Gastroesophageal sphincter (tissue), 4 donors: ENCODE measurements at regions not wholly inside any gene's neighbourhood (a gene's known extent, or its start where the extent isn't known, plus 50 kb on each side); places are given as distances from the start of the nearest gene placed in this dataset.

ENCODE experiments used
- ATAC-seq: fragments of 150-250 bp; one replicate; pipeline ENCODE4 v1.9.1; 2016; ENCODE audit warnings: mild to moderate bottlenecking, moderate library complexity
- H3K27ac ChIP-seq, 4 donors: fragments of 200-600 bp; sonication (generic) in 3 of 4; 1 replicate in 3 of 4; 2 replicates in 1 of 4; pipeline ENCODE4 v1.5.1; 2016 to 2019
- H3K27me3 ChIP-seq: fragments of 200-600 bp; sonication (generic); one replicate; pipeline ENCODE4 v1.5.1; 2019
- H3K36me3 ChIP-seq, 2 donors: fragments of 200-600 bp; sonication (generic); one replicate each; pipeline ENCODE4 v1.5.1; 2019; ENCODE audit warnings: control low read depth in 1 of 2
- H3K4me1 ChIP-seq, 3 donors: fragments of 200-600 bp; sonication (generic); 1 replicate in 2 of 3; 2 replicates in 1 of 3; pipeline ENCODE4 v1.5.1; 2016 to 2019; ENCODE audit warnings: control low read depth in 2 of 3
- H3K4me3 ChIP-seq, 2 donors: fragments of 200-600 bp; sonication (generic); one replicate each; pipeline ENCODE4 v1.5.1; 2019; ENCODE audit warnings: mild to moderate bottlenecking in 1 of 2, moderate library complexity in 1 of 2
- H3K9me3 ChIP-seq, 3 donors: fragments of 200-600 bp; sonication (generic); one replicate each; pipeline ENCODE4 v1.5.1; 2017 to 2019; ENCODE audit warnings: control low read depth in 2 of 3
- EP300 ChIP-seq: sonication (generic); formaldehyde crosslinking; IDR thresholded peaks from one replicate; pipeline ENCODE4 v1.6.1; 2017; ENCODE audit warnings: antibody characterized with exemption, mild to moderate bottlenecking
- POLR2A ChIP-seq, 2 donors: fragments of 450-650 bp; IDR thresholded peaks; one replicate each; pipeline ENCODE4 v1.6.1; 2017; ENCODE audit warnings: antibody characterized with exemption in 2 of 2, mild to moderate bottlenecking in 2 of 2, moderate library complexity in 1 of 2
- POLR2AphosphoS5 ChIP-seq: sonication (generic); formaldehyde crosslinking; IDR thresholded peaks from one replicate; pipeline ENCODE4 v1.6.1; 2017; ENCODE audit warnings: antibody characterized with exemption
- WGBS, 2 donors: methylation state at CpG; one replicate each; pipeline ENCODE4 v1.1.5; 2018; ENCODE audit warnings: low coverage in 1 of 2; 5-methylcytosine and 5-hydroxymethylcytosine counted together
- TF ChIP-seq, protein P1 (sequence below), 4 experiments: fragments of 200-600 bp in 2 of 4; fragments of 450-650 bp in 2 of 4; sonication (generic) in 1 of 4; IDR thresholded peaks; one replicate each; pipeline ENCODE4 v1.5.1; 2017 to 2019; ENCODE audit warnings: antibody characterized with exemption in 4 of 4, mild to moderate bottlenecking in 2 of 4, moderate library complexity in 2 of 4

DNA sequence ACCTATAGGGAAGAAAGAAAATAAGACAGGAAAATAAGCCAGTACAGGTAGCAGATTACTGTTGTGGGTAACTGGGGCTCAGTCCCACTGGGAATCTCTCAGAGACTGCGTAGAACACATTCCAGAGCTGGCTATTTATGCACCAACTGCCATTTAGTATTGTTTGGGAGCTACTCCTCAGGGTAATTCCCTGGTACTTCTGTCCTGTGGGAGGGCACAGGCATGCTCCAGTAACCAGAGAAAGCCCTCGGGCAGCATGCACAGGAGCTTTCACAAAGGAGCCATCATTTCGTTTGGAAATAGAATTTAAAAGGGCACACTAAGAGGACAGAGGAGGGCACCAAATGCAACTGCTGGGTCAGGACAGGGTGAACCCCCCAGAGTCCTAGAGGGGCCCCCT lies 148.0 kb upstream of the LRFN2 start:
- Histone ChIP-seq H3K27me3 (peaks cover 33% of the 10 kb centered on the region), H3K27ac (no peak overlapping the region), H3K36me3 (no peaks in the 10 kb centered on the region), H3K4me1 (no peaks in the 10 kb centered on the region), H3K9me3 (no peaks in the 10 kb centered on the region), H3K4me3 (no peak overlapping the region)
- ATAC-seq, result no peak
- no peak for TF ChIP-seq EP300
- no peak for TF ChIP-seq POLR2AphosphoS5
- no peak for TF ChIP-seq POLR2A (IDR thresholded peaks at IDR 0.05)
- TF ChIP-seq, protein P1, sequence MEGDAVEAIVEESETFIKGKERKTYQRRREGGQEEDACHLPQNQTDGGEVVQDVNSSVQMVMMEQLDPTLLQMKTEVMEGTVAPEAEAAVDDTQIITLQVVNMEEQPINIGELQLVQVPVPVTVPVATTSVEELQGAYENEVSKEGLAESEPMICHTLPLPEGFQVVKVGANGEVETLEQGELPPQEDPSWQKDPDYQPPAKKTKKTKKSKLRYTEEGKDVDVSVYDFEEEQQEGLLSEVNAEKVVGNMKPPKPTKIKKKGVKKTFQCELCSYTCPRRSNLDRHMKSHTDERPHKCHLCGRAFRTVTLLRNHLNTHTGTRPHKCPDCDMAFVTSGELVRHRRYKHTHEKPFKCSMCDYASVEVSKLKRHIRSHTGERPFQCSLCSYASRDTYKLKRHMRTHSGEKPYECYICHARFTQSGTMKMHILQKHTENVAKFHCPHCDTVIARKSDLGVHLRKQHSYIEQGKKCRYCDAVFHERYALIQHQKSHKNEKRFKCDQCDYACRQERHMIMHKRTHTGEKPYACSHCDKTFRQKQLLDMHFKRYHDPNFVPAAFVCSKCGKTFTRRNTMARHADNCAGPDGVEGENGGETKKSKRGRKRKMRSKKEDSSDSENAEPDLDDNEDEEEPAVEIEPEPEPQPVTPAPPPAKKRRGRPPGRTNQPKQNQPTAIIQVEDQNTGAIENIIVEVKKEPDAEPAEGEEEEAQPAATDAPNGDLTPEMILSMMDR (IDR thresholded peaks at IDR 0.05), result no peak
- WGBS, 2 donors, result 31 to 83% methylated on average over 1 to 2 of the region's 3 CpGs

DNA sequence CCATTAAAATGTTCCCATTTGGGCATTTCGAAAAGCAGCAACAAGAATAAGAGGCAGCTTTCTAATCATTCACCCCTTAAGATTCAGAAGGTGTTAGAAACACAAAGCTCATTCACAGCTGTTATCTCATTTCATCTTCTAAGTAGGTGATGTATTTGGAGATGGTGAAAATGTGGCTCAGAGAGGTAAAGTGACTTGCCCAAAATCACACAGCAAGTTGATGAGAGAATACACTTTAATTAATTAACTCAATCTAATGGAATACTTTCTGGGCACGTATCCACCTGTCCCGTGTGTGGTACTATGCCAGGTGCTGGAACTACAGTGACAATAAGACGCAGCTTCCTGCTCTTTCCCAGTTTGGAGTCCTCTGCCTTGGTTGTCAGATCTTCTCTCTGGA lies 147.4 kb upstream of the LRFN2 start:
- H3K4me1 ChIP-seq, result no peaks in the 10 kb centered on the region
- no peaks in the 10 kb centered on the region for H3K36me3 ChIP-seq
- WGBS, 2 donors, result 81 to 88% methylated on average over 4 of the region's 4 CpGs
- H3K9me3 ChIP-seq, result no peaks in the 10 kb centered on the region
- H3K27me3 ChIP-seq, result peaks cover 31% of the 10 kb centered on the region
- ATAC-seq, result no peak
- TF ChIP-seq, protein P1 (IDR thresholded peaks at IDR 0.05), result no peak
- no peak for TF ChIP-seq EP300
- H3K4me3 ChIP-seq, result no peak overlapping the region
- H3K27ac ChIP-seq, result no peak overlapping the region

DNA sequence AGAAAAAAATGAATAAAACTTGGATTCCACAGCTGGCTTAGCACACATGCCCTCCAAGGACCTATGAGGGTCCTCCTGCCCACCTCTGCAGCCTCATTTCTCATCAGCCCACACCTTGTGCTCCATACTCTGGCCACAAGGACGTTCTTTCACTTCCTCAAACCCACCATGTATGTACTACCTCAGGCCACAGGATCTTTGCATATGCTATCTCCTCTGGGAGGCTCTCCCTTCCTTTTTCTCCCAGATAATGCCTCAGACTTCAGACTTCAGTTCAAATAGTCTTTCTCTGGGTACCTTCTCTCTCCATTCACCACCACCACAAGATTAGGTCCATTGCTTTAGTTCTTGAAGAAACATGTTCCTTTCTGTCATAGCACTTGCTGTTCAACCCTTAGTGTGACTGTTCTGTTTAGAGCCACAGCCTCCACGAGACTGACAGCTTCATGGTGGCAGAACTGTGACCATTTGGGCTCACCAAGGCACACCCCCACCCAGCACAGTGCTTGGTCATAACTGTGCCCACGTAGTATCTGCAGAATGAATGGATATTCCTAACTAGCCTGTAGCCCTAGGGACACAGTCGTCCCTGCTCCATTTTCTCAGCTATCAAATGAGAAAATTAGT lies 146.7 kb upstream of the LRFN2 start:
- Histone ChIP-seq H3K4me1 (no peaks in the 10 kb centered on the region), H3K27me3 (peaks cover 28% of the 10 kb centered on the region), H3K9me3 (no peaks in the 10 kb centered on the region), H3K4me3 (no peak overlapping the region), H3K27ac (no peak overlapping the region), H3K36me3 (no peaks in the 10 kb centered on the region)
- ATAC-seq, result no peak
- 54 to 67% methylated on average over 3 to 4 of the region's 4 CpGs for WGBS, 2 donors
- TF ChIP-seq EP300, result no peak
- no peak for TF ChIP-seq POLR2AphosphoS5
- TF ChIP-seq, protein P1 (IDR thresholded peaks at IDR 0.05), result no peak
- no peak for TF ChIP-seq POLR2A (IDR thresholded peaks at IDR 0.05)

DNA sequence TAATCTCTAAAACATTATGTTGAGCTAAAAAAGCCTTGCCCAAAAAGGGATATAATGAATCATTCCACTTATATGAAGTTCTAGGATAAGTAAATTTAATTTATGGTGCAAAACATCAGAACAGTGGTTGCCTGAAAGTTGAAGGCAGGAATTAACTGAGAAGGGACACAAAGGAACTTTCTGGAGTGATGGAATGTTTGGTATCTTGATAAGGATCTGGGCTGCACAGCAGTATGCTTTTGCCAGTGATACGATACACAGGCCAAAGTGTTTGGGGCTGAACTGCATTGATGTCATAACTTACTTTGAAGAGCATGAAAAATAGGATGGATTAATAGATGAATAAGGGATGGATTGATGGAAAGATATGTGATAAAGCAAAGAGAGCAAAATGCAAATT lies 146.1 kb upstream of the LRFN2 start:
- TF ChIP-seq, protein P1 (IDR thresholded peaks at IDR 0.05), result no peak
- no peak for TF ChIP-seq POLR2A (IDR thresholded peaks at IDR 0.05)
- no peaks in the 10 kb centered on the region for H3K36me3 ChIP-seq
- no peak for ATAC-seq
- H3K27ac ChIP-seq, result no peak overlapping the region
- H3K9me3 ChIP-seq, result no peaks in the 10 kb centered on the region
- no peaks in the 10 kb centered on the region for H3K4me1 ChIP-seq
- 50% methylated on average over 1 of the region's 1 CpG; no CpG with 5 or more reads in 1 of the 2 donors for WGBS, 2 donors
- no peak overlapping the region for H3K4me3 ChIP-seq
- peaks cover 28% of the 10 kb centered on the region for H3K27me3 ChIP-seq

DNA sequence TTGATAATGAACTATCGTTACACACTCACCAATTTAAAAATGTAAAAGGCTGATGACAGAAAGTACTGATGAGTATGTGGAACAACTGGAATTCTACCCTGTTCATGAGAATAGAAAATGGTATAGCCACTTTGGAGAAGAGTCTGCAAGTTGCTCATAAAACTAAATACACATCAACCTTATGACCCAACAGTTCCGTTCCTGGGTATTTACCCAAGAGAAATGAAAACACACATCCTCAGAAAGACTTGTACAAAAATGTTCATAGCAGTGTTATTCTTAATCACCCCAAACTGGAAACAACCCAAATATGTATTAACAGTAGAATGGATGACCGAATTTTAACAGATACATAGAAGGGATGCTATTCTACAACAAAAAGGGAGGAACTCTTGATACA lies 145.7 kb upstream of the LRFN2 start:
- H3K4me1 ChIP-seq, result no peaks in the 10 kb centered on the region
- H3K4me3 ChIP-seq, result no peak overlapping the region
- no peaks in the 10 kb centered on the region for H3K36me3 ChIP-seq
- TF ChIP-seq POLR2AphosphoS5, result no peak
- TF ChIP-seq POLR2A (IDR thresholded peaks at IDR 0.05), result no peak
- no peak for TF ChIP-seq EP300
- TF ChIP-seq, protein P1 (IDR thresholded peaks at IDR 0.05), result no peak
- 40 to 67% methylated on average over 1 to 3 of the region's 3 CpGs for WGBS, 2 donors
- no peak for ATAC-seq
- no peaks in the 10 kb centered on the region for H3K9me3 ChIP-seq
- H3K27me3 ChIP-seq, result peaks cover 28% of the 10 kb centered on the region
- H3K27ac ChIP-seq, result no peak overlapping the region
